NCI-H146 (cell line): ENCODE measurements at regions not wholly inside any gene's neighbourhood (a gene's known extent, or its start where the extent isn't known, plus 50 kb on each side); places are given as distances from the start of the nearest gene placed in this dataset.

Source experiments
- DNase-seq: peaks from one replicate; lab custom pipeline; 2025; lab: John Stamatoyannopoulos, UW

DNA sequence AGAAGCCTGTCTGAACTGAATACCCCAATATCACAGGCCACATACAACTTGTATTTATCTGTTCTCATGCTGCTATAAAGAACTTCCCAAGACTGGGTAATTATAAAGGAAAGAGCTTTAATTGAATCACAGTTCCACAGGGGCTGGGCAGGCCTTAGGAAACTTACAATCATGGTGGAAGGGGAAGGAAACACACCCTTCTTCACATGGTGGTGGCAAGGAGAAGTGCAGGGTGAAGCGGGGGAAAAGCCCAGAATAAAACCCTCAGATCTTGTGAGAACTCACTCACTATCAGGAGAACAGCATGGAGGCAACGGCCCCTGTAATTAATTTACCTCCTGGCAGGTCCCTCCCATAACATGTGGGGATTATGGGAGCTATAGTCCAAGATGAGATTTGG lies 50.3 kb upstream of the FNDC1 start:
- no peak for DNase-seq

DNA sequence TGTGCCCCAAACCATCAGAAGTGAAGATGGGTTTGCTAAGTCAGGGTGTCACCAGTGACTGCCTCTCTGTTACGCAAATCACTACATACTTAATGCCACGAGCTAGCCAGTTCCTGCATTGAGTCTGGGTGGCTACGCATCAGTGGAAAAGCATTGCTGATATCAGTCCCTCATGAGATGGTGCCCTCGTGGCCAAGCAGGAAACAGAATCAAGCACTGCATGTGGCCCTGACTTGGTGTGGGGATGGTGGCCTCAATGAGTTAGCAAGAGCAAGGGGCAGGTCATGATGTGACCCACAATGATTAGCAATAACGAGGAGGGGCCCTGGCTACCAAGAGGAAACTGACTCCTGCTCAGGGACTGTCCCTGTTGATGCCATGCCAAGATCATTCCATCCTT lies 51.6 kb upstream of the FNDC1 start:
- no peak for DNase-seq

DNA sequence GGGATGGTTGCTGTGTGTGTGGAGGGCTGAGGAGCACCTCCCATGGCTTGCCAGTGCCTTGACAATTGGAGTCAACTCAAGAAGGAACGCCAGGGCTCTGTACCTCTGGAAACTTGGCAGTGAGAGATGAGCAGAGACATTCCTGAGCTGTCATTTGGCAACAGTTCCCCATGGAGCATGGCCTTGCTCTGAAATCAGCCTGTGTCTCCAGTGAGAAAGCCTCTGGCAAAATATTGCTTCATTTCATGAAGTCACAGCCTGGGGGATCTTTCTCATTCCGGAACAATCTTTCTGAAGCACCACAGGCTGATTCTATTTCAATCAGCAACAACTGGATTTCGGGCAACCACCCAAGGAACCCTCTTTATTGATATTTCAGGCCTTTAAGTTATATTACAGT lies 52.2 kb upstream of the FNDC1 start:
- DNase-seq = no peak

DNA sequence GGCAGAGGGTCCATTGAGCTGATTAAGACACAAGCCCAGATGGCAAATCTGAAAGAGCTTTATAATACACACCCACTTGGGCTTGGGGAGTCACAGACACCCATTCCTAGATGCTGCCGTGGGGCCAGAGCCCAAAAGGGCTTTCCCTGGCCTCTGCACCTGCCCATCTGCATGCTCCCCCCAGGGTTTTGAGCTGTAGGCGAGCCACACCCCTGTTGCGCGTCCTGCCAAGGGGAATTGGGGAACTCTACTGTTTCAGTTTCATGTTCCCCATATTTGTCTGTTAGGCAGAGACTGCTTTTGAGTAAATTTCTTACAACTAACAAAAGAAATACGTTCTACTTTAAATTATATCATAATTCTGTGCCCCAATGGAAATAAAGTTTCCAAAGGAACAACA lies 52.9 kb upstream of the FNDC1 start:
- DNase-seq = no peak

DNA sequence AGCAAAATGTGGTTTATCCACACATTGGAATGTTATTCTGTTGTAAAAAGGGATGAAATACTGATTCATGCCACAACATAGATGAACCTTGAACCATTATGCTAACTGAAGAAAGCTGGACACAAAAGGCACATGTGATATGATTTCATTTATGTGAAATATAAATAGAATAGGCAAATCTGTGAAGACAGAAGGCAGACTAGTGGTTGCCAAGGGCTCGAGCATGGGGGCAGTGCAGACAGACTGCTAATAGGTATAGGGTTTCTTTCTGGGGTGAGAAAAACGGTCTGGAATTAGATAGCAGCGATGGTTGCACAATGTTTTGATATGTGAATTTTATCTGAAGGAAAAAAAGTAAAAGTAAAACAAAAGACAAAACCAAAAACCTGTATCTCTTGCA lies 54.6 kb upstream of the FNDC1 start:
- DNase-seq = no peak

DNA sequence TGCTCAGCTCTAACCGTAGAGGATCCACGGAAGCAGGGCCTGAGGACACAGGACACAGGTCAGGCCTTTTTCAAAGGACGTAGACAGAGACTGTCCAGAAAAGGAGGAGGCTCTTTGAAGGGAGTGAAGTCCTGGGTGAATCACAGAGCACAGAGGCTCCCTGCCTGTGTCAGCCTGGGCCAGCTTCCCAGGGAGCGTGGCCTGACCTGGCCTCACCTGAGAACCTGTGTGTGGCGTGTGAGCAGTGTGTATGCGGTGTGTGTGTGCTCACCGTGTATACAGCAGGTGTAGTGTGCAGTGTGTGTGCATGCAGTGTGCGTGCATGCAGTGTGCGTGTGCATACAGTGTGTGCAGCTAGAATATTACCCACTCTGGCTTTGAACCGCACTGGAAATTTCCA lies 56.0 kb upstream of the FNDC1 start:
- DNase-seq = no peak

DNA sequence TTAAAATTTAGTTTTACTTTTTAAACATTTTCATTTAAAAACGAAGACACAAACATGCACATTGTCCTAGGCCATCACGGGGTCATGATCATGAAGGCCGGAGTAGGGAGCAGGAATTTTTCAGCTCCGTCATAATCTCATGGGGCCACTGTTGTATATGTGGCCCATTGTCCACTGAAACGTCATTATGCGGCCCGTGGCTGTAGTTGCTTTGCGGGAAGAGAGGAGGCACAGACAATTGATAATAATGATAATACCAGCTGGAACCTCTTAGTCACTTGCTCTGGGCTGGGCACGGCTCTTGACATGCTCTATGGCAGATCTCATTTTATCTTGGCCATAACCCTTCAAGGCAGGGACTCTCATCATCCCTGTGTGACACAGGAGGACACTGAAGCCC lies 56.5 kb upstream of the FNDC1 start:
- DNase-seq = no peak

DNA sequence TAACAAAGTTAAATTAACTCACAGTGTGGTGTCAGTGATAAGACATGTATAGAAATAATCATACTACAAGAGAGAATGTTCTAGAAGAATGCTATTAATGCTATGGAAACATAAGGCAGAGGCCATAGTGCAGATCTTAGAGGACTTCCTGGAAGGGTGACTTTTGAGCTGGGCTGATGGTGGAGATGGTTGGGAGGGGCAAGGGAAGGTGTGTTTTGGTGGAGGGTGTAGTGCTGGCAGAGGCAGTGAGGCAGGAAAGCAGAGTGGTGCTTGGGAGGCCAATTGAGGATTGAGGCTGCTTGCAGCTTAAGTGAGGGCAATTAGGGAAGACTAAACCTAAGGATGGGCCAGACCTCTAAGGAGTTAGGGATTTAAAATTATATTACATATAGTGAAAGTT lies 58.5 kb upstream of the FNDC1 start:
- DNase-seq = no peak

DNA sequence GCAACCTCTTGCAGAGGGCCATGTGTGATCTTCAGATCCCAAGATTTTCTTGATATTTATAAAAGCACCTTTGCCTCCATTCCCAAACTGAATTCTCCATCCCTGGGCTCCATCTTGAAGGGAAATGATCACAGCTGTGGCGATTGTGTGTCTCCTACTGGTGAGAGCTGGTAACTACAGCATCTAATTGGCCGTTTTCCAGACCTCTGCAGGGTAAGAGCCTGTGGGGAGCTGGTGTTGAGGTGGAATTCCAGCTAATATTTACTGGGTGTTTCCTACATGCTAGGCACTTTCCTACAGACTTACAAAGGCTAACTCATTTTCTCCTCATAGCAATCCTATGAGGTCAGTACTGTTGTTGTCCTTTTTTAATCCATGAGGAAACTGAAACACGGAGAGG lies 59.2 kb upstream of the FNDC1 start:
- peak; percentile 43 for DNase-seq

DNA sequence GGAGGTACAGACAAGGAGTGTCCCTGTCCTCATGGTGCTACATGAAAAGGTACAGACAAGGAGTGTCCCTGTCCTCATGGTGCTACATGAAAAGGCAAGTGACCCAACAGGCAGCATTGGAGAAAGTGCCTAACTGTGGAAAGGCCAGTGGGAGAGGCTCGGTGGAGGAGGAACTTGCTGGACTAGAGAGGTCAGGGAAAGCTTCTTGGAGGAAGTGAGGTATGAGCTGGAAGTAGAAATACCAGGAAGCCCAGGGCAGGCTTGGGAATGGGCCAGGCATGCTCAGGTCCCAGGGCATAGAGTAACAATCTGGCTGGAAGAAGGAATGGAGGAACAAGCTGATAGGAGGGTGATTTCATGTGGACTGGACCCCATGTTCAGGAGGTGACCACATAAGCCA lies 59.8 kb upstream of the FNDC1 start:
- no peak for DNase-seq

DNA sequence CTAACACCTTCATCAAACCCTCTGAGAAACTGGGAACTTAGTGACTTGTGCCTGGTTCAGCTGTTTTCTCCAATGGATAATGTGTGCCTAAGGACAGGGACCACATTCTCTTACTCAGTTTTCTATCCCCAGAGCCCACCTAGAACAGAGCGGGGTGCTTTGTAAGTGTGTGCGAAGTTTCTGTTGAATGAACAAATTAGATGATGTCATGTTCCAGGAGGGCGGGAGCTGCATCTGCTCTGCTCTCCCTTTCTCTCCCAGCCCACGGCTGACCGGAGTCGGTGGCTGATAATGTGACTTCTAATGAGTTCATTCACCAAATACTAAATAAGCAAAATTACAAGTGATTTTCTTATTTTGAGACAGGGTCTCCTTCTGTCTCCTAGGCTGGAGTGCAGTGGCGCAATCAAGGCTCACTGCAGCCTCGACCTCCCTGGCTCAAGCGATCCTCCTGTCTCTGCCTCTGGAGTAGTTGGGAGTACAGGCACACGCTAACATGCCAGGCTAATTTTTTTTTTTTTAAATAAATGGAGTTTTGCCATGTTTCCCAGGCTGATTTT lies 60.7 kb upstream of the FNDC1 start:
- no peak for DNase-seq

DNA sequence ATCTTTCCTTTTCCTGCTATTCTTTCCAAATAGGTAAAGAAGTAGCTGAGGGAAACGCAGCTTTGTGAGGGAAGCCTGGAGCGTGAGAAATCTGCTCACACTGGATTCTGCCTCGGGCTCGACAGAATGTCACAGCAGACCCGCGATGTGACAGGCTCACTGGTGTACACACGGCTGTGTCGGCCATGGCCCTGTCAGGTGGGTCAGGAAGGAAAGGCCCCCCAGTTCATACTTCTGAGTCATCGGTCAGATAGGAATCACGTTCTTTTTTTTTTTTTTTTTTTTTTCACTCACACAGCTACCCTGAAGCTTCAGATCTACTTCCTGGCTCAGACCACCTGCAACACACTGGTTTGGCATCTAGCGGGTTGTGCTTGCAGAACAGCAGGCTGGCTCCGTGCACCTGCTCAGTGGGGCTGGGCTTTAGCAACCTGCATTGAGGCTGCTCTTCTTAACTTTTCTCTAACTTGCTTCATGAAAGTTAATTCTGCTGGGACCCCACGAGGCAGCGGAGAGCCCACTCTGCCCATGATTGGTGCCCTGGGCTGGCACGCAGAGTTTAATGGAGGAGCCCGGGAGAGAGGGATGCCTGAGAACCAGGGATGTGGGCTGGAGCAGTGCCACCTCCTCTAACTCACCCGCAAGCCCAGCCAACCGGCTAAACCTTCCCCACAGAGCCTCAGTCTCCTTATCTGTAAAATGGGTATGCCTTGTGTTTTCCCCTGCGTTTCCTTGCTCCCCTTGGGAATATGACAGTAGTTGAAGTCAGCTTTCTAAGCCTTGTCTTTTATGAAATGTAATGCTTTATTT lies 61.5 kb upstream of the FNDC1 start:
- DNase-seq = peak; percentile 65

DNA sequence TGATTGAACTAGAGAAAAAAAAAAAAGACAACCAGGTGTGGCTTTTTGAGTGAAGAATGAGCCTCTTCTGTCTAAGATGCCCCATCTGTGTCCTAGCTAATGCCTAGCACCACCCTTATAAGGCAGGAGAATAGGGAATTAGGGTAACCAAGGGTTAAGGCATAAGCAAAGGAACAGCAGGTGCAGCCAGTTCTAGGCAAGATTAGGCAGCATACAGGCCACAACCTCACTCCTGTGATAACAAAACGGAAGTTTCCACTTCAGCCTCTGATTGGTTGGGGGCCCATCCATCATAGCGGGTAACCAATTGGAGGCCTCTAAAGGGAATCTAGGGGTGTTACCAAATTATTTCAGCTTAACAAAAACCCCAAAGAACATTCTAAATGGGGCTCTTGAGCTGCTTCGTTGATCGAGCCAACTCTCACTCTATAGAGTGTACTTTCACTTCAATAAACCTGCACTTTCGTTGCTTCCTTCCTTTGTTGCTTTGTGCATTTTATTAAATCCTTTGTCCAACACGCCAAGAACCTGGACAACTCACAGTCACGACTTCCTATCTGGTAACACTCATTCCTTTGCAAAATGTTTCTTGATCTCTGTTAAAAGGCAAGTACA lies 61.9 kb upstream of the TAGAP start:
- DNase-seq = peak; percentile 71

DNA sequence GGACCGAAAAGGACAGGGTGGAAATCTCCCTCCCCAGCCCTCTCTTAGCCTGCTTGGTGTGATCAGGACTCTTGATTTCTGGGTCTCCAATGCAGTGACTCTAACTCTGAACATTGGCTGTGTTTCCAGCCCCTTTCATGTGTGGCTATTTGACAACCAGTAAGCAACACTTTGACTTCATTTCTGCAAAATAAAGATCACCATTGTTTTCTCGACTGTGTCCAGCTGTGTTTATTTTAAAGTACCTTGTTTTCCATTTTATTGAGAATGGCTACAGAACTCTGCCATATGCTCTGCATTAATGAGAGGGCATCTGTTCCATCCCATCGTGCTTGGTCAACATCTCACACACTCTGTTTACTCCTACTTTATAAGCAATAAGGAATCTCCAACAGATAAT lies 60.9 kb upstream of the TAGAP start:
- no peak for DNase-seq

DNA sequence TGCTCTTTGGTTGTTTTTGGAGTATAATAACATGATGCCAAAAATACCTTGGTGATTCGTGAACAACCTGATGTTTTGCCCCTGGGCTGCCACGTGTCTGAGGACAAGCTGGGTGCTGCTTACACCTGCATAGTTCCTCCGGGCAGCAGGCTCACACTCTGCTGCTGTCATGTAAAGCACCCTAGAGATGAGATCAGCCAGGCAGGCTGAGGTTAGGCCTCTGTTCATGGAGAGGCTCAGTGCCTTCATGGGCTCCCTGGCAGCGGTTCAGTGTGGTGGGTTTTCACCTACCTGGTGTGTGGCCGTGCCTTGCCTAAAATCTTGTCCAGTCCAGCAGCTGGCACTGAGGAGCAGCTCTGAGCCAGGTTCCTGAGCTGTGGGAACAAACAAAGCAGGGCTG lies 60.1 kb upstream of the TAGAP start:
- DNase-seq = peak; percentile 36

DNA sequence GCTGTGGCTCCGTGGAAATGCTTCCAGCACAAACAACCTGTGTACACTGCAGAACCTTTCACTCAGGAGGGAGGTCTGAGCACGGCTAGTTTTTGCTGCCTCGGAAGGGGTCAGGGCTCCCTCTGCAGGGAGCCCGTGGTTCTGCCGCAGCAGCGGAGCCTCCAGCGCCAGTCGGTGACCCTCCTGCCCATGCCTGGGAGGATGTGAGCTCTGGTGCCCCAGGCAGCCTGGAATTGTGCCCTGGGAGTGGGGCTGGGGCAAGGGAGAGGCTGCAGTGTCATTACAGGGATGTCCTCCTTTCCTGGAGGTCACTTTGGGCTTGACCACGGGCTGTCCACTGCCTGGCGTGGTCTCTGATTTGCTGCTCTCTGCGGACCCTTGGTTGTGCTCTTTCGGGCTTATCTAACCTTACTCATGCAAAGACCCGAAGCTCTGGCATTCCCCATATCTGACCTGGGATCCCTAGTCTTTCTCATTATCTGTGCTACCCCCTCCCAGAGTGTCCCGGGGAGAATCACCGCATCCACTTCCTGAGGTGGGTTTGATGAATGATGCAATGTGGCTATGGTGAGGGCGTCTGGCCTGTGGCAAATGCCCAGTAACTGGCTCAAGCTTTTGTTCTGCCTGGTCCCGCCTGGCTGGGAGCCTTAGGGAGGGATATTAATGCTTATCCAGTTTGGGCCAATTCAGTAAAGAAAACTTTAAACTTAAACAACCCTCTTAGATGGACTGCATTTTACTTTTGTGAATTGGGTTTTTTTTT lies 59.6 kb upstream of the TAGAP start:
- DNase-seq = peak; percentile 72

DNA sequence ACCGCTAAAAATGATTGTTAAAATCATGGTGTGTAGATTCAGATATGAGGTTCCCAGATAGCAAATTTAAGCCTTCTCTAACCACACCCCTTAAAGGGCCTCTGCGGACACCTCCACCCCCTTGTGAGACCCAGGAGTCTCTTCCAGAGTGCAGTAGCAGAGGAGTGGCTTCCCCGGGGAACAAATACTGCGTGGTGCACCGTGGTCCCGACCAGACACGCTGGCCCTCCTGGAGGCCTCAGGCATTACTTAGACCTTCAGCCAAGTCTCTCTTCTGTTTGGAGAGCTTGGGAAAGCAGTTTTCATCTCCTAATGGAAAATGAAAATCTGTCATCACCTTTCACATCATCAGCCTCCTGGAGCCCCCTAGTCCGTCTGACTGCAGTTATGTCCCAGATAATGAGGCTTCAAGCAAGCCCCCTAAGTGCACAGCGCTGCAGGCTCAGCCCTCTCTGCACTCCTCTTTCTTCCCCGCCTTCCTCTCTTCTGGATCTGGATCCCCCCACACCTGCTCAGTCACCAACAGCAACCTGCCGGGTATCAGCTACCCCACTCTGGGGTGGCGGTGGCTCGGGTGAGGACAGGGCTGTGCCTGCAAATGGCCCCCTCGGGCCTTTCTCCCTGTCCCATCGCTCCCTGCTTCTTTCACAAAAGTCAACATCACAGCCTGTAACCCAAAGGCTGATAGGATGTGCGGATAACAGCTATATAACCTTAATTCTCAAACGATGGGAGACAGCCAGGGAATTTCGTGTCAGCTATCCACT lies 58.8 kb upstream of the TAGAP start:
- no peak for DNase-seq

DNA sequence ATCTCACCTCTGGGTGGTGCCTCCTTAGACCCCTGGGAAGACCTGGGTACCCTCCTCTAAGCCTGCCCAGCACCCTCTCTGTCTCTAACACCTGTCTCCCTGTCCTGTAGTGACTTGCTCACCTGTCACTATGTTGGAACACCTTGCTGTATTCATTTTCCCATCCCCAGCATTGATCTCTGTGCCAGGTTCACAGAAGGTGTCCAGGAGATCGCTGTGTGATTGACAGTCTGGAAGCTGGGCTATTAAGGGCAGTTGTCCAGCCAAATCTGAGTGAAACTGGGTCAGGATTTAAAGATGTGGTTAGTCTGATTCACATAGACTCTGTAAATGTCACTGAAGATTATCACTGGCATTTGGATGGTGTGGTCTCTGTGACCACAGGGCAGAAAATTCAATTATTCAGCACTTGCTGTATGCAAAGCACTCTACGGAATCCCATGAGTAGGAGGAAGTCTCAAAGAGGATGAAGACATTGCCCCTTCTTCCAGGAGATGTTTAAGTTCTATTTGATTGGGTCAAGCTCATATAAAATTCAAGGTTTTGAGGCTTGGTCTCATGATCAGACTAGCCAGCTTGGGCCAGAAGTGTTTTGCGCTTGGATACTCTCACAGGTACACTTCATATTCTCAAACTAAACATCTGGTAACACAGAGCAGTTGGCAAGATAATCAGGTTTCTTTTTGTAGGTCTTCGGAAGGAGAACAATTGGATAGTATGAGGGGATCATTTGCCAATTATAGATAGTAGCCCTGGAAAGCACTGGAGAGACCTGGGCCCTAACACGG lies 57.8 kb upstream of the TAGAP start:
- DNase-seq = peak; percentile 37

DNA sequence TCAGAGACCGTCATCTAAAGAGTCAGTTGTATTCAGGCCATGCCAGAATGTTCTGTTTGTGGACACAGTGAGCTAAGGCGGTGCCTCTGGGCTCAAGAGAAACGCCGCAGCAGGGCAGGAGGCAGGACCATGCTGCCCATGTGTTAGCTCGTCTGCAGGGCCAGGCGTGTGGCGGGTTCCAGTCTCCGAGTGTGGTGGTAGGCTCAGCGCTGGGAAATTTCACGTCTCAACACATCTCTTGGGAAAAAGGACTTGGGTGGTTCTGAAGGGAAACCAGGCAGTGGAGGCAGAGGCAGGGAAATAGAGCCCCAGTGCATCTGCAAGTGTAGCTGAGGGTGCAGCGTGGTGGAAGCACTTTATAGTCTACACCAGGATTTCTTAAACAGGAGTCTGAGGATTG lies 56.9 kb upstream of the TAGAP start:
- no peak for DNase-seq

DNA sequence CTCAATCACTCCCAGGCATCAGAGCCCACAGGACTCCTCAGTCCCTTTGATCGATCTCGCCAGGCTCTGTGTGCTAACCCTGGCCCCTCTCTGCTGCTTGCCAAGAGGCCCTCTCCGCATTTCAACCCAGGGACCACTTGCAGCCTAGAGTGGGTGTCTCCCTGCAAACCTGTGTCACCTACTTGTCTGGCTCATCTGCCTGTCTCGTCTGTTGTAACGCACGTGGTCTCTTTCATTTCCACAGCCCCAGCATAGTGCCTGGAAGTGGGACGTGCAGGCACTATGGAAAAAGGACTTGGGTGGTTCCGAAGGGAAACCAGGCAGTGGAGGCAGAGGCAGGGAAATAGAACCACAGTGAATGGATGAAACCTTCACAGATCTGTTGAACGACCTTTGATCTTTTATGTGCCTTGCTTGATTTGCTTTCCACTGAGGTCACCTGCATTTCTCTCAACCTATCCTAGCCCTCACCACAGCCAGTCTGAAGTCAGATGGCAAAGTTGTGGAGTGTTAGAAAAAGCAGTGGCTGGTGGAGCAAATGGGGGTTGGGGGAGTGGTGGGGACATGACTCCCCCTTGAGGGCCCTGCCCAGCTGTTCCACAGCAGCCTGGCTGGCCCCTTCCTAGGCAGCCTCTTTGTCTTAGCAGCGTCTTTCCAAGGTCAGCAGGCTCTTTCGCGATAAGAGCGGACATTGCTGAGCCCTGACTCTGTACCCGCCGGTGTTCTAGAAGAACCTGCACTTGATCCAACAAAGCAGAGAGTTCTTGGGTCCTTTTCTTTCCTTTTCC lies 55.8 kb upstream of the TAGAP start:
- DNase-seq = no peak

DNA sequence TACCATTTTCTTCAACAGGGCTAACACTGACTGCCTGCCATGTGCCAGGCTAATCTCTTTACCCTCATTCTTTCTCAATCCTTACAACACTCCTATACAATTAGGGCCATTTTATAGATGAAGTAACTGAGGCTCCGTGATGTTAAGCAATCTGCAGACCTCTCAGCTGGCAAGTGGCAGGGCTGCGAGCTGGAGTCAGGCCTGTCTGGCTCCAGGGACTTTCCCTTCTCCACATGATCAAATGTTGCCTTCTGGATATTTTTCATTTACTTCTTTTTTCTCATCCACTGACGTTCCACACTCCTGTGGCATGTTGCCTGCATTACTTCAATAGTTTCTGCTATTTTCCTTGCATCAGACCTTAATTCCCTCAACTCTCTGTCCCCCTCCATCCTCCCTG lies 55.2 kb upstream of the TAGAP start:
- no peak for DNase-seq
